ENCODE measurements at regions not wholly inside any gene's neighbourhood (a gene's known extent, or its start where the extent isn't known, plus 50 kb on each side); places are given as distances from the start of the nearest gene placed in this dataset.

GRCh38 chr13:111967572-111968201 is 99.3 kb upstream of the SOX1 start:
- intact Hi-C loops (cut with micrococcal nuclease; ENCODE audit: unreplicated experiment) = no loop called here
- H3K79me2 ChIP-seq (ENCODE audit: control insufficient read depth, insufficient read depth, low read length) = no peaks in the 10 kb centered on the region
- H3K27me3 ChIP-seq (replicated peaks in 1 of 2; ENCODE audit: control insufficient read depth in 2 of 2, insufficient read depth in 2 of 2, low read length in 1 of 2) = no peaks in the 10 kb centered on the region
- ChIA-PET RAD21 (ENCODE audit: unreplicated experiment) (no interaction called here), POLR2A (no interaction called here), CTCF (no interaction called here), SMC1A (ENCODE audit: uncharacterized antibody, unreplicated experiment) (interaction anchor here (1.0 kb wide), 1 partner anchor 13 kb away, joined by 4 read pairs; no protein-coding TSS in a partner anchor)
- H3K4me3 ChIP-seq = no peak overlapping the region
- H3K4me1 ChIP-seq (ENCODE audit: control insufficient read depth, insufficient read depth, low read length) = no peaks in the 10 kb centered on the region
- H2AFZ ChIP-seq (ENCODE audit: control insufficient read depth, low read depth, low read length) = no peak overlapping the region
- H3K36me3 ChIP-seq (ENCODE audit: control insufficient read depth in 2 of 2, insufficient read depth in 2 of 2, low read length in 1 of 2) = no peaks in the 10 kb centered on the region
- no peaks in the 10 kb centered on the region; the same call in 2 of the 3 replicates for H3K9me3 ChIP-seq (replicated peaks; ENCODE audit: control insufficient read depth, insufficient read depth, low read length)
- H3K9ac ChIP-seq (ENCODE audit: control insufficient read depth, insufficient read depth, low read length) = no peak overlapping the region
- no peaks in the 10 kb centered on the region for H4K20me1 ChIP-seq (ENCODE audit: control insufficient read depth, insufficient read depth)
- H3K4me2 ChIP-seq (ENCODE audit: control insufficient read depth, insufficient read depth) = no peak overlapping the region
- no peak for FAIRE-seq
- no peak overlapping the region for H3K27ac ChIP-seq (ENCODE audit: control insufficient read depth, insufficient read depth)
- TF ChIP-seq ZSCAN29 (IDR thresholded peaks at IDR 0.05) (no peak), EED (IDR thresholded peaks at IDR 0.05; ENCODE audit: low read depth) (no peak), ZBTB4 (CRISPR knock-in tag; IDR thresholded peaks at IDR 0.05) (no peak), SP1 (IDR thresholded peaks at IDR 0.05; ENCODE audit: low read depth, low read length) (no peak), ZNF207 (IDR thresholded peaks at IDR 0.05; ENCODE audit: borderline replicate concordance) (no peak), JUND (IDR thresholded peaks at IDR 0.05; ENCODE audit: low read depth, low read length) (no peak)
- TF ChIP-seq, protein P1, sequence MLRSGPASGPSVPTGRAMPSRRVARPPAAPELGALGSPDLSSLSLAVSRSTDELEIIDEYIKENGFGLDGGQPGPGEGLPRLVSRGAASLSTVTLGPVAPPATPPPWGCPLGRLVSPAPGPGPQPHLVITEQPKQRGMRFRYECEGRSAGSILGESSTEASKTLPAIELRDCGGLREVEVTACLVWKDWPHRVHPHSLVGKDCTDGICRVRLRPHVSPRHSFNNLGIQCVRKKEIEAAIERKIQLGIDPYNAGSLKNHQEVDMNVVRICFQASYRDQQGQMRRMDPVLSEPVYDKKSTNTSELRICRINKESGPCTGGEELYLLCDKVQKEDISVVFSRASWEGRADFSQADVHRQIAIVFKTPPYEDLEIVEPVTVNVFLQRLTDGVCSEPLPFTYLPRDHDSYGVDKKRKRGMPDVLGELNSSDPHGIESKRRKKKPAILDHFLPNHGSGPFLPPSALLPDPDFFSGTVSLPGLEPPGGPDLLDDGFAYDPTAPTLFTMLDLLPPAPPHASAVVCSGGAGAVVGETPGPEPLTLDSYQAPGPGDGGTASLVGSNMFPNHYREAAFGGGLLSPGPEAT (IDR thresholded peaks at IDR 0.05; ENCODE audit: low read depth) = no peak
- TF ChIP-seq, protein P2, sequence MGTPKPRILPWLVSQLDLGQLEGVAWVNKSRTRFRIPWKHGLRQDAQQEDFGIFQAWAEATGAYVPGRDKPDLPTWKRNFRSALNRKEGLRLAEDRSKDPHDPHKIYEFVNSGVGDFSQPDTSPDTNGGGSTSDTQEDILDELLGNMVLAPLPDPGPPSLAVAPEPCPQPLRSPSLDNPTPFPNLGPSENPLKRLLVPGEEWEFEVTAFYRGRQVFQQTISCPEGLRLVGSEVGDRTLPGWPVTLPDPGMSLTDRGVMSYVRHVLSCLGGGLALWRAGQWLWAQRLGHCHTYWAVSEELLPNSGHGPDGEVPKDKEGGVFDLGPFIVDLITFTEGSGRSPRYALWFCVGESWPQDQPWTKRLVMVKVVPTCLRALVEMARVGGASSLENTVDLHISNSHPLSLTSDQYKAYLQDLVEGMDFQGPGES (IDR thresholded peaks at IDR 0.05) = no peak
- no TSS peak for BruUV-seq (replicated peaks)
- DNase-seq (ENCODE audit: low read depth, low spot score) = no peak
- no peak for ATAC-seq
- in situ Hi-C loops (cut with MboI) = no loop called here
- WGBS (ENCODE audit: insufficient coverage, insufficient replicate concordance, low lambda C conversion rate, missing lambda C conversion rate) = 21% methylated on average over 8 of the region's 8 CpGs

Measured in GM12878 (cell line).